ENCODE measurements at regions not wholly inside any gene's neighbourhood (a gene's known extent, or its start where the extent isn't known, plus 50 kb on each side); places are given as distances from the start of the nearest gene placed in this dataset.

- Histone ChIP-seq H3K4me1 (replicated peaks in 1 of 2; ENCODE audit: control insufficient read depth in 2 of 2, insufficient read depth in 2 of 2, low read length in 2 of 2) (no peaks in the 10 kb centered on the region), H3K9ac (ENCODE audit: insufficient read depth in 1 of 2, low read depth in 2 of 2, low read length in 2 of 2) (no peak overlapping the region), H3K27me3 (ENCODE audit: control insufficient read depth in 2 of 2, insufficient read depth in 2 of 2, low read length in 2 of 2) (peaks cover under 1 to 5% of the 10 kb centered on the region in 2 experiments; a peak in 2 of 5 replicates), H3K4me2 (ENCODE audit: insufficient read depth, low read length) (no peak overlapping the region), H4K20me1 (replicated peaks; ENCODE audit: control insufficient read depth, insufficient read depth, low read length) (no peaks in the 10 kb centered on the region), H2AFZ (ENCODE audit: low read depth, low read length) (no peak overlapping the region), H3K36me3 (ENCODE audit: control insufficient read depth, insufficient read depth, low read length) (no peaks in the 10 kb centered on the region), H3K27ac (ENCODE audit: extremely low read depth, low read depth, low read length) (no peak overlapping the region), H3K9me3 (replicated peaks; ENCODE audit: control insufficient read depth, insufficient read depth, low read depth, low read length) (no peaks in the 10 kb centered on the region), H3K4me3 (no peak overlapping the region), H3K79me2 (ENCODE audit: control insufficient read depth, insufficient read depth, low read length) (no peaks in the 10 kb centered on the region), H3K9me1 (ENCODE audit: control insufficient read depth, insufficient read depth, low read length) (no peaks in the 10 kb centered on the region)
- FAIRE-seq (no peak), DNase-seq (ENCODE audit: extremely low read depth in 1 of 4, low spot score in 3 of 4) (no peak), ATAC-seq (no peak)
- in situ Hi-C loops (cut with MboI): loop anchor here (5.0 kb wide), 1 partner anchor 207 kb away; no protein-coding TSS in a partner anchor
- BruUV-seq (replicated peaks): no TSS peak
- intact Hi-C loops (cut with micrococcal nuclease): no loop called here
- ChIA-PET POLR2A (interaction anchor here (1.0 kb wide), 1 partner anchor 226 kb away, joined by 3 read pairs; no protein-coding TSS in a partner anchor), CTCF (ENCODE audit: low intra/inter-chr PET ratio) (no interaction called here)
- WGBS (ENCODE audit: insufficient coverage, low coverage, missing lambda C conversion rate): 0% methylated on average over 2 of the region's 2 CpGs
- no peak for TF ChIP-seq RCOR1 (IDR thresholded peaks at IDR 0.05; ENCODE audit: borderline replicate concordance in 1 of 2, low read depth in 2 of 2, low read length in 2 of 2)
- TF ChIP-seq HLTF (IDR thresholded peaks at IDR 0.05): peak; percentile 66; the same call in 1 of the 2 replicates
Measured at GRCh38 chr15:91524534-91524933, 329.0 kb upstream of the SLCO3A1 start.

- FAIRE-seq (no peak), ATAC-seq (no peak), DNase-seq (ENCODE audit: extremely low read depth in 1 of 4, low spot score in 3 of 4) (no peak)
- WGBS (ENCODE audit: insufficient coverage, low coverage, missing lambda C conversion rate): 4% methylated on average over 3 of the region's 3 CpGs
- H2AFZ ChIP-seq (ENCODE audit: low read depth, low read length): no peak overlapping the region
- no TSS peak for BruUV-seq (replicated peaks)
- in situ Hi-C loops (cut with MboI) (no loop called here), intact Hi-C loops (cut with micrococcal nuclease) (no loop called here)
- CTCF ChIA-PET (ENCODE audit: low intra/inter-chr PET ratio): no interaction called here
- no peaks in the 10 kb centered on the region for H3K4me1 ChIP-seq (replicated peaks in 1 of 2; ENCODE audit: control insufficient read depth in 2 of 2, insufficient read depth in 2 of 2, low read length in 2 of 2)
- H3K4me2 ChIP-seq (ENCODE audit: insufficient read depth, low read length): no peak overlapping the region
- H3K27me3 ChIP-seq (ENCODE audit: control insufficient read depth in 2 of 2, insufficient read depth in 2 of 2, low read length in 2 of 2): peaks cover 6 to 7% of the 10 kb centered on the region in 2 experiments; a peak in 2 of 5 replicates
- no peak overlapping the region for H3K27ac ChIP-seq (ENCODE audit: extremely low read depth, low read depth, low read length)
- no peaks in the 10 kb centered on the region for H3K36me3 ChIP-seq (ENCODE audit: control insufficient read depth, insufficient read depth, low read length)
- H3K9me1 ChIP-seq (ENCODE audit: control insufficient read depth, insufficient read depth, low read length): no peaks in the 10 kb centered on the region
- H3K4me3 ChIP-seq: no peak overlapping the region
- H3K79me2 ChIP-seq (ENCODE audit: control insufficient read depth, insufficient read depth, low read length): no peaks in the 10 kb centered on the region
- POLR2A ChIA-PET: interaction anchor here (1.0 to 1.8 kb wide), 2 partner anchors 11 to 227 kb away, joined by 3 to 5 read pairs; no protein-coding TSS in a partner anchor
- no peaks in the 10 kb centered on the region for H3K9me3 ChIP-seq (replicated peaks; ENCODE audit: control insufficient read depth, insufficient read depth, low read depth, low read length)
- no peaks in the 10 kb centered on the region for H4K20me1 ChIP-seq (replicated peaks; ENCODE audit: control insufficient read depth, insufficient read depth, low read length)
- no peak overlapping the region for H3K9ac ChIP-seq (ENCODE audit: insufficient read depth in 1 of 2, low read depth in 2 of 2, low read length in 2 of 2)
- TF ChIP-seq, protein P1, sequence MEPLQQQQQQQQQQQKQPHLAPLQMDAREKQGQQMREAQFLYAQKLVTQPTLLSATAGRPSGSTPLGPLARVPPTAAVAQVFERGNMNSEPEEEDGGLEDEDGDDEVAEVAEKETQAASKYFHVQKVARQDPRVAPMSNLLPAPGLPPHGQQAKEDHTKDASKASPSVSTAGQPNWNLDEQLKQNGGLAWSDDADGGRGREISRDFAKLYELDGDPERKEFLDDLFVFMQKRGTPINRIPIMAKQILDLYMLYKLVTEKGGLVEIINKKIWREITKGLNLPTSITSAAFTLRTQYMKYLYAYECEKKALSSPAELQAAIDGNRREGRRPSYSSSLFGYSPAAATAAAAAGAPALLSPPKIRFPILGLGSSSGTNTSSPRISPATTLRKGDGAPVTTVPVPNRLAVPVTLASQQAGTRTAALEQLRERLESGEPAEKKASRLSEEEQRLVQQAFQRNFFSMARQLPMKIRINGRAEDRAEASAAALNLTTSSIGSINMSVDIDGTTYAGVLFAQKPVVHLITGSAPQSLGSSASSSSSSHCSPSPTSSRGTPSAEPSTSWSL (CRISPR knock-in tag; IDR thresholded peaks at IDR 0.05; ENCODE audit: borderline replicate concordance): no peak
- TF ChIP-seq SMAD3 (CRISPR knock-in tag; conservative IDR thresholded peaks at IDR 0.05) (no peak), THAP12 (CRISPR knock-in tag; IDR thresholded peaks at IDR 0.05) (no peak), EP400 (IDR thresholded peaks at IDR 0.05) (no peak), ZNF586 (CRISPR knock-in tag; conservative IDR thresholded peaks at IDR 0.05) (no peak), KAT7 (CRISPR knock-in tag; IDR thresholded peaks at IDR 0.05; ENCODE audit: borderline replicate concordance) (no peak), TFAM (CRISPR knock-in tag; conservative IDR thresholded peaks at IDR 0.05) (no peak), TCF3 (CRISPR knock-in tag; IDR thresholded peaks at IDR 0.05) (no peak), HEY1 (CRISPR knock-in tag; IDR thresholded peaks at IDR 0.05; ENCODE audit: borderline replicate concordance) (no peak), SMAD2 (IDR thresholded peaks at IDR 0.05; ENCODE audit: low read depth, low read length) (no peak), ZC3H4 (CRISPR knock-in tag; IDR thresholded peaks at IDR 0.05; ENCODE audit: borderline replicate concordance) (no peak)
Measured at GRCh38 chr15:91525751-91526150, 327.8 kb upstream of the SLCO3A1 start.
